Loucy (cell line): ENCODE measurements at regions not wholly inside any gene's neighbourhood (a gene's known extent, or its start where the extent isn't known, plus 50 kb on each side); places are given as distances from the start of the nearest gene placed in this dataset.

Source experiments
- CTCF ChIP-seq: fragments of 200-600 bp; sonication (generic); conservative IDR thresholded peaks from 2 replicates; pipeline ENCODE4 v1.5.1; 2014; ENCODE audit warnings: mild to moderate bottlenecking, antibody characterized with exemption, low read length
- EZH2phosphoT487 ChIP-seq: fragments of 200-600 bp; IDR thresholded peaks from 2 replicates; pipeline ENCODE4 v1.6.1; 2018; ENCODE audit warnings: antibody characterized with exemption, mild to moderate bottlenecking, moderate library complexity, borderline replicate concordance

- TF ChIP-seq CTCF (no peak), EZH2phosphoT487 (no peak)
Observed at GRCh38 chr18:78199002-78199401, 780.6 kb upstream of the SALL3 start.
